Glomerular visceral epithelial cell (primary cell): ENCODE measurements at regions not wholly inside any gene's neighbourhood (a gene's known extent, or its start where the extent isn't known, plus 50 kb on each side); places are given as distances from the start of the nearest gene placed in this dataset.
"Not testable (repeated sequence)": the region's sequence is repeated elsewhere in the genome, so short reads cannot be mapped to it uniquely, and the experiment has no call there.

ENCODE experiments used
- DNase-seq: peaks from one replicate; pipeline ENCODE4 v3.0.0-alpha.2; 2016; ENCODE audit errors: extremely low spot score

GRCh38 chr14:46433381-46433780 is 218.2 kb downstream of the RPL10L start:
- no peak for DNase-seq

GRCh38 chr14:46432516-46432915 is 219.1 kb downstream of the RPL10L start:
- no peak for DNase-seq

DNA sequence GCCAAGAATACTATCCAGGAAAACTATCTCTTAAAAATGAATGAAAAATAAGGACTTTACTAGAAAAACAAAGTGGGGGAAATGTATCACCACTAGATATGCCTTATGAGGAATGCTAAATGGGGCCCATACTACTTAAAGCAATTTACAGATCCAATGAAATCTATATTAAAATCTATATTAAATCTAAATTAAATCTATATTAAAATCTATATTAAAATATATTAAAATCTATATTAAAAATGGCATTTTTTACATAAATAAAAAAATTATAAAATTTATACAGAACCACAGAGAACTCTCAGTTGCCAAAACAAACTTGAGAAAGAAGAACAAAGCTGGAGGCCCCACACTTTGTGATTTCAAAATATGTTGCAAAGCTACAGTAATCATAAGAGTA is 234.5 kb downstream of the RPL10L start:
- no peak for DNase-seq

DNA sequence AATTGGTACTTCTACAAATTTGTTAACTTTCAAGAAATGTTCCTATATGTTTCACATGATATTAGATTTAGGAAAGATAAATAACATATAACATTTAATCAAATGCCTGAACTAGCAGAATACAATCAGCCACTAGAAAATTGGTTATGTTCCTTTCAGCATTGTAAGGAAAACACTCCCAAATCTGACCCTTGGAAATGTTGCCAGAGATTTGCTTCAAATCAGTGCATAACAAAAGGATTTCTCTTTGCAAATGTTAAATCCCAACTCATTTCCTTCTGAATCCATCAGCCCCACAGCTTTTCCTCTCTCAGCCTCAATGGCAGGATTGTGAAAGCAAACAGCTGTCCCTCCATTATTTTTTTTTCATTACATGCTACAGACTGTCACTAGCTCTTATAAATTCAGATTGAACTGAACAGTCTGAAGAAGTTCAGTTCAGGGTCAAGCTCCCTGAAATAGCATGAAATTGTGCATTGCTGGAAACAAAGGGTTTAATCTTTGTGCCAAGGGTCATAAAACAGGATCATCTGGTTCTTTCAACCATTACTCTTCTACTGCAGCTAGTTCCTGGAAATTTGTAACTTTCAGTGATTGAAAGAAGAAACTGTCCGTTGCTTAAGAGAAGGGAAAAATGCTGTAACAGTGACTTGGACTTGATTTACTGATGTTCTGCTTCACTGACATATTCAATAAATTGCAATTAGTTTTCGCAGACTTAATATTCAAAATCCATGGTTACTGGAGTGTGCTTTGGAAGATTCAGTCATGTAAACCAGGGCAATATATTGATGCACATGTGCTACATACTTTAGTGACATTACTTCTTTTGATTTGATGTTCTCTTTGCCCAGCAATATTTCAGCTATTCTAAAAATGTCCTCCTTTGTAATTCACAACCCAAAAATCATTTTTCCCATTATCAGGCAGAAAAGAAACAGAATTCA is 246.4 kb downstream of the RPL10L start:
- DNase-seq = no peak

GRCh38 chr14:46402001-46402690 is 249.4 kb downstream of the RPL10L start:
- not testable (repeated sequence) for DNase-seq

DNA sequence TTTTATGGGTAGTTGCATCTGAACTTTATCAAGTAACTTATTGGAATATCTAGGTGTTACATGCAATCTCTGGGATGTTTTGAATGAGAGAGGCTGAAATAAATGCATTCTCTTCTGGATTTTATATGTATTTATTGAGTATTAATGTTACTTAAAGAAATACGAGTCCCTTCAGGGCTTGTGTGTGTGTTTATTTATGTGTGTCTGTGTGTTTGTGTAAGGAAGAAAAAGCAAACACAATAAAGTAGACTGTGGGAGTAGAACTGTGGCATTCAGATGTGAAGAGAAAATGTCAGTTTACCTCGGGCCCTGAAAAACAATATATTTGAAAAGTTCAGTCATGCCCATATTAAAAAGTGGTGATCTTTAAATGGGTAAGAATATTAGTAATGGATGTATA is 250.5 kb downstream of the RPL10L start:
- no peak for DNase-seq

GRCh38 chr14:46399049-46399448 is 252.5 kb downstream of the RPL10L start:
- DNase-seq = no peak

GRCh38 chr14:46384611-46385010 is 267.0 kb downstream of the RPL10L start:
- peak; percentile 53 for DNase-seq

DNA sequence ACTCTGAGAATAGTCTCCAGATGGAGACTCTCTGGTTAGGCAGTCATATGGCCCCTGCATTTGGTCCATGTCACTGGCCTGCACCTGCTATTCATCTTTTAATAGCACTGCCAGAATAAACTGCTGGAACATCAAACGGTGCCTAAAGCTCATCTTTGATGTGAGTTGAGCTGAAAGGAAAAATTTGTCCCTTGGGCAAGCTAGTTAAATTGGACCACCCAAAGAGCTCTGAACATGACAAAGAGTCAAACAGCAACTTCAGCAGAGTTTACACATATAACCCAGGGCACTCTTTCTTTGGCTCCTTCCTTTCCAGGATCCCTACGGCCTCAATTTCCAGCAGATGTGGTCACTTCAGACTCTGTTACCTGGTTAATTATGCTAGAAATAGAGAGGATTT is 269.9 kb downstream of the RPL10L start:
- no peak for DNase-seq

- DNase-seq = no peak
These were observed 273.3 kb downstream of the RPL10L start for GRCh38 chr14:46378248-46378647.

DNA sequence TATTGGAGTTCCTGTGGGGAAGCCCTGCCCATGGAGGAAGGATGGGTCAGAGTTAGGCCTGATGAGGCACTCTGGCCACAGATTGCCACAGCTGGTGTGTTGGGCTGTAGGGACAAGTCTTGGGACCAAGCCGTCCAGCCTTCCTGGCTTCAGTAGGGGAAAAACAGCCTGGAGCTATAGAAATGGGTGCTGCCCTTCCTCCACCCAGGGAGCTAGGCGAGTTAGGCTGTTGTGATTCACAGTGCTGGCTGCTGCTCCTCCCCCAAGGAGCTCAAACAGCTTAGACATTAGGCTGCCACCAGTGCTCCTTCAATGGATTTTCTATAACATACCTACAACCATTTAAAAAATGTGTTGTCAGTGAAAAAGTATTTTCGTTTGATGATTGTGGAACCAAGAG is 274.3 kb downstream of the RPL10L start:
- DNase-seq = no peak

GRCh38 chr14:46369391-46369790 is 282.2 kb downstream of the RPL10L start:
- no peak for DNase-seq

GRCh38 chr14:46368275-46368674 is 283.3 kb downstream of the RPL10L start:
- no peak for DNase-seq

GRCh38 chr14:46352844-46353243 is 298.7 kb downstream of the RPL10L start:
- no peak for DNase-seq

DNA sequence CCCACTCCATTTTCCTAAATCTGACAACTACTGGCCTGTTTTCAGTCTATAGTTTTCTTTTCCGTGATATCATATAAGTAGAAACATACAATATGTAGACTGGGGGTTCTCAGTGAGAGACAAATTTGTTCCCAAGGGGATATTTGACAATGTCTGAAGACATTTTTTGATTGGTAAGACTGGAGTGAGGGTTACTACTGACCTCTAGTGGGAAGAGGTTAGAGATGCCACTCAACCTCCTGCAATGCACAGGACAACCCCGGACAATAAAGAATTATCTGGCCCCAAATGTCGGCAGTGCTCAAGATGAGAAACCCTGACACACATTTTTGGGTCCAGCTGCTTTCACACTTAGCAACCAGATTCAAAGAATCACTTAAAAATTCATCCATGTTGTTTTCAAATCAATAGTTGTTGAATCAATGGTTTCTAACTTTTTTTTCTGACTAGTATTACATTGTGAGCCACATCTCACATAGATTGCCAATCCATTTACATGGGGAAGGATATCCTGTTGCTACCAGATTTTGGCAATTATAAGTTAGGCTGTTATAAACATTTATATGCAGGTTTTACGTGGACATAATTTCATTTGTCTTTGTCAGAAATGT is 307.1 kb downstream of the RPL10L start:
- DNase-seq = peak; percentile 47

DNA sequence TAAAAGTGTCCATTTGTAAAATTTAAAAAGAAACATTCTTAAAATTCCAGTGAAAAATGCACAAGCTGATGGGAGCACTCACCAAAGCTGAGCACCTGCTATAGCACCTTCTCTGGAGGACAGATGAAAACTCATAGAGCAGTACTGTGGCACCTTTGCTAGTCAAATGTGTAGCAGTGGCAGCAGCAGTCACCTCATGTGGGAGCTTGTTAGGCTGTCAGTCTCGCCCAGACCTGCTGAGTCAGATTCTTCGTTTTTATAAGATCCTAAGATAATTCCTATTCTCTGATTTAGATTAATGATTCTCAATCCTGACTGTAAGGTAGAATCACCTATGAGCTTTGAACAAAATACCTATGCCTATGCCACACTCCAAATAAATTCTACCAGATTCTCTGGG is 325.8 kb downstream of the RPL10L start:
- no peak for DNase-seq

GRCh38 chr14:46325157-46325556 is 326.4 kb downstream of the RPL10L start:
- no peak for DNase-seq

GRCh38 chr14:46323404-46323762 is 328.2 kb downstream of the RPL10L start:
- no peak for DNase-seq

GRCh38 chr14:46322730-46323403 is 328.7 kb downstream of the RPL10L start:
- no peak for DNase-seq

GRCh38 chr14:46322076-46322475 is 329.5 kb downstream of the RPL10L start:
- no peak for DNase-seq

DNA sequence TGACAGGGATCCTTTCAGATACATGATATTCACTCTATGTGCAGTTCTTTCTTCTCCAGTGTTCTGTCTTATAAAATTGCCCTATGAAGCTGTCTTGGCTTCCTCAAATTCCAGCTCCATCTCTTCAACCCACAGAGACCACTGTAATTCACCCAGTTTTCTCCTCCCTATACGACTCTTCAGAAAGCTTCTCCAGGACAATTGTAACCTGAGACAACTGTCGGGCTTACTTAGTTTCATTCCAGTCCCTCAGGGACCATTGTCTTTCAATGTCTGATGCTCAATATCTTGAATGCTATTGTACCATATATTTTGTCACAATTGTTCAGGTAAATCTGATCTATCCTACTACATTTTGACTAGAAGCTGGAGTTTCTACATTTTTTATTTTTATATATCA is 345.3 kb downstream of the RPL10L start:
- no peak for DNase-seq

DNA sequence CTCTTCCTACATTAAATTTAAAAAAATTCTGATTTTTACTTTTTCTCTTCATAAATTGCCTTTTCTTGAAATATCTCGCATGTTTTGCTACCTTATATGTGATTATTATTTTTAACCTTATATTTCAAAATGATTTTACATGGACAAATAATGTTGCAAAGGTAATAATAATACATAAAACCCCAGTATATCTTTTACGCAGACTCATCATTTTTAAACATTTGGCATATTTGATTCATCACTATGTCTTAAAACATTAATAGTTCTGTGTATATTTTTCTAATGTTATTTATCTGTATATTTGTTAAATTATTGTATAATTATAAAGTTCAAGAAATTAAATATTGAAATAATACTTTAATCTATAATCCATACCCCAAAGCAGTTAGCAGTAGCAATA is 350.8 kb downstream of the RPL10L start:
- DNase-seq = no peak
